Hypothalamus (tissue), 51 donors: ENCODE measurements at regions not wholly inside any gene's neighbourhood (a gene's known extent, or its start where the extent isn't known, plus 50 kb on each side); places are given as distances from the start of the nearest gene placed in this dataset.
A peak's percentile ranks its signal among the peaks of the same experiment; 100 is the strongest.

Experiments
- DNase-seq, 51 donors: peaks; one replicate each; lab custom pipeline; 2025; lab: John Stamatoyannopoulos, UW

DNA sequence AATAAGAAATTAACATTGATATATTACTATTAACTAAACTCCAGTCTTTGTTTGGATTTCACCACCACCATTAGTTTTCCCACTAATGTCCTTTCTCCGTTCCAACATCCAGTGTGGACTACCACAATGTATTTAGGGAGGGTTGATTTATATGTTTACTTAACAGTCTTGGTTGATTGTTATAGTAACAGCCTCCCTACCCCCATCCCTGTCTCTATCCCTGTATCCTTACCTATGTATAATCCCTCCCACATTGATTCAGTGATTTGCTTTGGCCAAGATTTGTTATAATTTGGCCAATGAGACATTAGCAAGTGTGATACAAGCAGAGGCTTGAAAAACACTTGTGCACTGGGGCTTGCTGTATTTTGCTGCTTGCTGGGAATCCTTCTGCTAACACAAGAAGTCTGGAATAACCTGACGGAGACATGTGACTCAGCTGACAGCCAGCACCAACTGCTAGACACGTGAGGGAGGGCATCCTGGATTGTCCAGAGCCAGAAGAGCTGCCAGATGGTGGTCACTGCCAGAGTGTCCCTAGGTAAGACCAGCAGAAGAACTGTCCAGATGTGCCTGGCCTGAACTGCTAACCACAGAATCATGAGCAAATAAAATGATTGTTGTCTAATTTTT lies 51.2 kb upstream of the TCF7 start:
- no peak for DNase-seq

DNA sequence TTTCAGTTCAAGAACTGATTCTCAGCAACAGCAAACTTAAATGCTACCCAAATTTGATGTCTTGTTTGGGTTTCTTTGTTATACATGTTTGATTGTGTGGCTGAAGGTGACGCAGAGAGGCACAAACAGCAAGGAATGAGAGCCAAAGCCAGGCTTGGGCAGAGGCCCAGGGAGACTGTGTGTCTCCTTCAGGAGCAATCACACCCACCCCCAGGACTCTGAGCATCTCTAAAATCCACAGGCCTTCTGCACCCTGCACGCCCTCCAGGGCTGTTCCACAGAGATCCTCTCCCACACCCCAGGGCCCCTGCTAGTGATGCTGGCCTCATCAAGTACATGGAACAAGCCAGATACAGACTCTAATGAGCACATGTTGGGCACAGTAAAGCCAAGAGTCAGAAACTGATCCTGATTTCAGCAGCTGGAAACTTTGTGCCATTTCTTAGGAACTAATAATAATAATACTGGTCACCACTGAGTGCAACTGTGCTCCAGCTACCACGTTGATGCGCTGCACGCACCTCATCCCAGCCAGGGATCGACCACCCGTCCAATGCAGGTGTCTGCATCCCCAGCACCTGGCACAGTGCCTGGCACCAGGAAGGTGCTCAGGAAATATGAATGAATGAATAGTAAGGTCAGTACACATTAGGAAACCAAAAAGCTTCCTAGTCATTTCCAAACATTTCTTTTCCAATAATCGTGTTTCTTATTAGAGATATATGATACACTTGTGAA lies 54.6 kb upstream of the TCF7 start:
- peak in 6 of 51 donors; percentile 6 to 34 (median 14) for DNase-seq

DNA sequence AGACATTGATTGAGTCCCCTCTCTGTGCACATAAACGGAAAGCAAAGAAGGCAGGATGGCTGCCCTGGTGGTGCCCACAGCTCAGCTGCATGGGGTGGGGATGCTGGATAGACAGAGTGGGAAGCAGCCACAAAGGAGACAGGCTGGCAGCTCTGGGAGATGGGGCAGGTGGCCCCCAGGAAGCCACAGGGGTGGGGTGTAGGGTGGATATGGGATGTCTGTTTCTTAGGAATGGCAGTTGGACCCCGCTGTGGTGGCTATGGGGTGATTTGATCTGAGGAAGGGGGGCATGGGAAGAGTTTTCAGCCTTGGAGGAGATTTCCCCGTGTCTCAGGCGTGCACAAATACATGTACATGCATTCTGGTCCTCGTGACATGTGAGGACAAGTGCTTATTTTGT lies 50.2 kb upstream of the VDAC1 start:
- no peak for DNase-seq
